ENCODE measurements at regions not wholly inside any gene's neighbourhood (a gene's known extent, or its start where the extent isn't known, plus 50 kb on each side); places are given as distances from the start of the nearest gene placed in this dataset.

DNA sequence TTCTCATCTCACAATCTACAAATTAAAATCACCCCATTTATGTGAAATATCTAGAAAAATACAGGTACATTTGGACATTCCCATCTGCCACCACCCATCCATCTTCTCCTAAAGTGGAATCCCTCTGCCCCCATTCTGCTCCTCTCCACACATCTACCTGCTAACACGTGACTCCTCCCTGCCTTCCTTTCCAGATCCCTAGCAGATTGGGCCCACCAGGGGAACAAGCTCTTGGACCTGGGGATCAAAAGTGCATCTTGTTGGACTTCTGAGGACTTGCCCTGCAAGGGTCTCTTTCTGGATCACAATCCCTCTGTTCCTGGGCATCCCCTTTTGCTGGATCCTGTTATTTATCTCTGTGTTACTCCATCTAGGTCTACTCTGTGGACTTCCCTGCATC, 107.6 kb downstream of the ZNF280B start:
- no peak overlapping the region for H3K4ac ChIP-seq (ENCODE audit: low read depth, low read length)
- no CpG with 5 or more reads among the region's 1 CpG for WGBS (ENCODE audit: extremely low coverage, insufficient read length, low lambda C conversion rate)
- H4K91ac ChIP-seq (ENCODE audit: insufficient read length, low read depth, low read length): no peak overlapping the region
- peaks cover 100% of the 10 kb centered on the region for H3K27me3 Mint-ChIP-seq (ENCODE audit: low read depth)
- no peaks in the 10 kb centered on the region for H3K9me3 ChIP-seq (ENCODE audit: control insufficient read depth, low read depth, low read length)
- H4K20me1 ChIP-seq (ENCODE audit: control insufficient read depth, insufficient read depth, insufficient read length): no peaks in the 10 kb centered on the region
- TF ChIP-seq, protein P1, sequence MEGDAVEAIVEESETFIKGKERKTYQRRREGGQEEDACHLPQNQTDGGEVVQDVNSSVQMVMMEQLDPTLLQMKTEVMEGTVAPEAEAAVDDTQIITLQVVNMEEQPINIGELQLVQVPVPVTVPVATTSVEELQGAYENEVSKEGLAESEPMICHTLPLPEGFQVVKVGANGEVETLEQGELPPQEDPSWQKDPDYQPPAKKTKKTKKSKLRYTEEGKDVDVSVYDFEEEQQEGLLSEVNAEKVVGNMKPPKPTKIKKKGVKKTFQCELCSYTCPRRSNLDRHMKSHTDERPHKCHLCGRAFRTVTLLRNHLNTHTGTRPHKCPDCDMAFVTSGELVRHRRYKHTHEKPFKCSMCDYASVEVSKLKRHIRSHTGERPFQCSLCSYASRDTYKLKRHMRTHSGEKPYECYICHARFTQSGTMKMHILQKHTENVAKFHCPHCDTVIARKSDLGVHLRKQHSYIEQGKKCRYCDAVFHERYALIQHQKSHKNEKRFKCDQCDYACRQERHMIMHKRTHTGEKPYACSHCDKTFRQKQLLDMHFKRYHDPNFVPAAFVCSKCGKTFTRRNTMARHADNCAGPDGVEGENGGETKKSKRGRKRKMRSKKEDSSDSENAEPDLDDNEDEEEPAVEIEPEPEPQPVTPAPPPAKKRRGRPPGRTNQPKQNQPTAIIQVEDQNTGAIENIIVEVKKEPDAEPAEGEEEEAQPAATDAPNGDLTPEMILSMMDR (conservative IDR thresholded peaks at IDR 0.05): no peak
- H3K14ac ChIP-seq (ENCODE audit: insufficient read depth, low read length): no peak overlapping the region
- H2BK120ac ChIP-seq (ENCODE audit: low read depth, low read length, poor library complexity, severe bottlenecking): no peak overlapping the region
- no peak overlapping the region for H2BK5ac ChIP-seq (ENCODE audit: insufficient read length, low read length)
- no peak overlapping the region for H3K23ac ChIP-seq (ENCODE audit: insufficient read length, low read depth, low read length)
- H3K23me2 ChIP-seq (ENCODE audit: insufficient read length, low read depth, low read length, poor library complexity, severe bottlenecking): no peaks in the 10 kb centered on the region
- no peak overlapping the region for H2AK5ac ChIP-seq (ENCODE audit: insufficient read length, low read length)
- H3K27me3 ChIP-seq (ENCODE audit: insufficient read depth, low read length): peaks cover 84% of the 10 kb centered on the region; the same call in 1 of the 2 replicates
- no peak overlapping the region for H3K4me2 ChIP-seq (ENCODE audit: insufficient read depth, insufficient read length, low read length)
- no peaks in the 10 kb centered on the region for H3K4me1 ChIP-seq (ENCODE audit: insufficient read depth, low read length)
- H3K4me3 Mint-ChIP-seq: no peak overlapping the region
- no peak overlapping the region for H4K8ac ChIP-seq (replicated peaks; ENCODE audit: insufficient read length, low read depth, low read length)
- no peaks in the 10 kb centered on the region for H3K79me1 ChIP-seq (ENCODE audit: insufficient read depth, low read depth, low read length, poor library complexity, severe bottlenecking)
- DNase-seq: no peak
- no peak overlapping the region for H3K27ac Mint-ChIP-seq
- H3K9me3 Mint-ChIP-seq: no peaks in the 10 kb centered on the region; a peak in 1 of 5 replicates
- no peaks in the 10 kb centered on the region for H3K4me1 Mint-ChIP-seq
- H3K18ac ChIP-seq (ENCODE audit: insufficient read length, low read depth, low read length): no peak overlapping the region
- H4K5ac ChIP-seq (ENCODE audit: insufficient read length, low read depth, low read length): no peak overlapping the region
- H2AFZ ChIP-seq (ENCODE audit: low read length): no peak overlapping the region
- H3T11ph ChIP-seq (ENCODE audit: low read length): no peak overlapping the region
- H2BK12ac ChIP-seq (ENCODE audit: insufficient read length, low read depth, low read length): no peak overlapping the region
- H3K79me2 ChIP-seq (ENCODE audit: insufficient read depth, low read length): no peaks in the 10 kb centered on the region
- no peaks in the 10 kb centered on the region; a peak in 1 of 7 replicates for H3K36me3 Mint-ChIP-seq (ENCODE audit: insufficient read depth in 1 of 3, low read depth in 3 of 3)
- H3K9ac ChIP-seq (ENCODE audit: extremely low read depth, insufficient read length, low read length): no peak overlapping the region
- H3K56ac ChIP-seq (ENCODE audit: insufficient read length, low read depth, low read length): no peak overlapping the region
- H2BK20ac ChIP-seq (ENCODE audit: low read depth, low read length, poor library complexity, severe bottlenecking): no peak overlapping the region
- H3K27ac ChIP-seq (ENCODE audit: insufficient read length, low read depth, low read length): no peak overlapping the region
- H2BK15ac ChIP-seq (ENCODE audit: low read depth, low read length): no peak overlapping the region
